Stimulated activated naive CD8-positive, alpha-beta T cell treated with anti-CD3 and anti-CD28 coated beads, Interleukin-15, Interleukin-2, amounts not matched to agents 100 U/mL and 50 U/mL, for 24 hours (primary cell): ENCODE measurements at regions not wholly inside any gene's neighbourhood (a gene's known extent, or its start where the extent isn't known, plus 50 kb on each side); places are given as distances from the start of the nearest gene placed in this dataset.

Experiments used
- ATAC-seq: fragments of 150-1000 bp; cut with Tn5 transposase; one replicate; pipeline ENCODE4 v1.10.0; 2021
- DNase-seq: peaks from one replicate; pipeline ENCODE4 v3.0.0; 2021

DNA sequence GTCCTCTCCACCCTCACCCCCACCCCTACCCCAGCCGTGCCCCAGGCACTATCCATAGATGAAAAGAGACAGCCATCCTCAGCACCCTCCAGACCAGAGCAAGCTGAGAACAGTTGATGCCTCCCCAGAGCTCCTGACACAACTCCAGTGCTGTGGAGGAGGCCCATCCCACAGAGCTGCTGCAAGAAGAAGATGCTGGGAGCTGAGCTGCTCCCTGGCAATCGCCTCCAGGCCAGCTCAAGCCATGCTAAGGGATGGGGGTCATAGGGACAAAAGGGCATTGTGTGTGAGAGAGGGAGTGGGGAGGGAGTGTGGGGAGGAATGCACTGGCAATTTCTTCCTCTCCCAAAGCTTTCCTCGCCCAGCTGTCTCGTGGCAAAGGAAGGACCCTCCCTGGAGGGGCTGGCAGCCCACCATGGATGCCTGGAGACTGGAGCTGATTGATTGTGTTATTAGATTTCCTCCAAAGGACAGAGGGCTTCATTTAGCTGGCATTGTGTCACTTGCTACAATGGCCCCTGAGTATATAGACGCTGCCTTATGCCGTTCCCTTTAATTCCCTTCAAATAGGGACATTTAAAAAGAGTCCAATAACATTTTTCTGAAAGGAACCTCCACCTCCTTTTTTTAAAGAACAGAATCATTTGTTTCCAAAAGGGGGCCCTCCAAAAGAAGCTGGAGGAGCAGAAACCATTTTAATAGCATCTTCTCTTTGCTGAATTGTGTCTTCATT lies 476.4 kb downstream of the FOXO1 start:
- ATAC-seq (no peak), DNase-seq (no peak)

DNA sequence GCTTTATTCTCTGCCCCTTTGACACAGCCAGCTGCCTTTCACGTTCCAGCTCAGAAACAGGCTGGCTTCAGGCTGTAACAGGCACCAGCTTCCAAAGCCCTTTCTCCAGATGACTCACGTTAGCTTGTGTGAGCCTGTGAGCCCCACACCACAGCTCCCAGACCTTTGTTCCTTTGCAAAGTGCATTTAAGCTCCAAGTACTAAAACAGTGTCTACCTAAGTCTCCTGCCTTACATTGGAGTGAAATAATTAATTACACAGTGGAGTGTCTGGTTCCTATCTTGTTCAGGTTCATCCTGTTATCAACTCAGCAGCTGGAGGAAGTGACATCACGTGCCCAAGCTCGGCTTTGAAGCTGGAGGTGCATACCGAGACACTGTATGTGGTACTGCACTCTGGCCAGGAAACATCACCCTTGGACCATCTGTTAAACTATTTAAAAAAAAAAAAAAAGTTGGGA lies 475.8 kb downstream of the FOXO1 start:
- DNase-seq, result peak; percentile 64
- peak; percentile 44 for ATAC-seq

DNA sequence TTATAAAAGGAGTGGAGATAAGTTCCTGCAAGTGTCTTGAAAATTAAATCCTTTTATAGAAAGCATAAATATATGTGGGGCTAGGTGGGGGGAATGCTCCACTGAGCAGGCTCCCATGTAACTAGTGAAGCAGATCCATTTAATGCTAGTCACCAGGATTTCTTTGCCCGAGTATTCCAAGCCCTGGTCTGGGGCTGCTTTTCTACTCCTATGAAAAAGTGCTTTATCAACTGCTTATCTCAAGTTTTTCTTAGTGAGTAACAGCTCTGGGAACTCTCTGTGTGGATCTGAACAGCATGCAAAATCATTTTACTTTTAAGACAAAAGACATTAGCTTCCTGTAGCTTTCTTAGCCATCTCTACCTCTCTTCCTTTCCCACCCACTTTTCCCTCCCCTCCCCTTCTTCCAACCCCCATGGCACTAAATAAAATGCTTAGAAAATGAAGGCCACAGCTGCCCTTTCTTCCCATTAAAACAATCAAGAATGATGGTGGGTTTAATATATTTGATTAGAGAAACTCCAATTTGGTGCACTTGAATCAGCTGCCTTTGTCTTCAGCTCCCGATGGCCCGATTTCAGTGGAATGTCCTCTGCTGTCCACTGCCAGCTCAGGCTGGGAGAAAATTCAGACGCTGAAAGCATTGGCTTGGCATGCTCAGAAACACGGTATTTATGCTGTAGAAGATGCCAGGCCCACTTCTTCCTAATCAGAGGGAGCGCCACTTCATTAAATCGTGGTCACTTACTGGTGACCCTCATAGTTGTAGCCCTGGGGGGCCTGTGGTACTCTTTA lies 475.1 kb downstream of the FOXO1 start:
- DNase-seq, result no peak

DNA sequence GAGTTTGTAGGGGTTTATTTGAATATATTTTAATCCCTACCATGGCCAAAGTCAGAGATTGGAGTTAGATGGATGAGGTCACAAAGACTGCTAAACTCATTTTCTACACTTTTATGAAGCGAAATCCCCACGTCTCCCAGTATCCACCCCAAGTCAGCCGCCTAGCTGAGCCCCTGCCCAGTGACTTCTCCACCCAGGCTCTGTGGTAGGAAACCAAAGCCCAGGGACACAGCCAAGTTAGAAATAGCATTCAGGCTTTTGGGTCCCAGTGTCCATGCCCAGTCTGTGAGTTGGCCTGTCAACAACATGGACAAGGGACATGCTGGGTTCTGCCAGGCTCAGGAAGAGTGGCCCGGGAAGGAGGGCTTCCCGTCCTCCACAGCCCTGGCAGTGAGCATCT lies 474.0 kb downstream of the FOXO1 start:
- ATAC-seq, result no peak
- DNase-seq, result no peak

More for the DNA sequence above, 475.1 kb downstream of the FOXO1 start:
- ATAC-seq, result no peak

DNA sequence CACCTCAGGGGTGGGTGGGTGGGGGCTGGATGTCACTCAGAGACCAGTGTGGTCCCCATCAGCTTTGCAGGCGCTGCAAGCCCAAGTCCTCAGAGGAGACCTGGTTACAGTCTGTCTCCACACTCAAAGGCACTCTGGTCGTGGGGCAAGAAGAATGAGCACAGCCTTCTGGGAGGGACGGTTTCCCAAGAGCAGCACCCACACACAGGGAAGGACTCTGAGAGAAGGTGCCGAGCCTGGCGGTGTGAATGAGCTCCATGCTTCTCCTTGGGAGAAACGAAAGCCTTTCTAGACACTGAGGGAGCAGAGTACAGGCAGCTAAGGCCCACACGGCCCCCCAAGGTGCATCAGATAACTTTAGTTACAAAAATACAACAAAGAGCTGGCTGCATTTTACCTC lies 473.6 kb downstream of the FOXO1 start:
- DNase-seq, result no peak
- ATAC-seq, result no peak

DNA sequence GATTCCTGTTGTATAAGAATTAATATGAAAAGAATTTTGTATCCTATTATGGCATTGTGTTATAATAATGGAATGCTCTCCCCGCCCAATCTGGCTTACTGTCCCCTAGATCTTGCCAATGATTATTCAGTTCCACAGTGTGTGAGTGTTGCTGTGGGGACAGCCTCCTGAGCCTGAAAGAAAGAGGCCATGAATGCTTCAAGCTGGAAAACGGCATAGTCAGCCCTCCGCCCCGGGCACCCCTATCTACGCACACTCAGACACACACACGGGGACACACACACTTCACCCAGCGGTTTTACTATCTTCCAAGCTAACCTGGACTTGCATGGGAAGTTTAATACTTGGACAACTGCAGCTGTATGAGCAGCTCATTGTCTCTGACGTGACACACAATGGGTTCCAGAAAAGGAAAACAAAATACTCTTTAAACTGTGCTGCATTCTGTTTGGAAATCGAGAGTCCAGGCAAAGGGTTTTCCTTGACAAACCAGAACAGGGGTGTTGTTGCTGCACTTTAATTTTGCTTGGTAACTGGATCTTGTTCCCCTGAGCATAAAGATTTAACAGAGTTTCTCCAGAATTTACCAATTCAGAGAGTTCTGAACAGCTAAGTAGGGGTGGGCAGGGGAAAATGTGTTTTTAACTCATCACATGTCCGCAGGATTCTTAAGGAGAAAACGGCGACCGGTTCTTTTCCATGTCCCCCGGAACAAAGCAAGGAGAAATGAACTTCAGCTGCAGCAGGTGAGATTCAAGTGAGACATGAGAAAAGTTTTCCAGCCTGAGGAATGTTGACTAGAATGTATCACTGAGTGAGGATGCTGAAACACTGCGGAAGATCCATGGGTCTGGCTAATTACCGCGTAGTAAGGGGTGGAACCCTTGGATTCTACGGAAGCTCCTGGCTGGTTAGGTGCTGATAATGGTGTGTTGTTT lies 472.9 kb downstream of the FOXO1 start:
- no peak for DNase-seq
- ATAC-seq, result no peak

DNA sequence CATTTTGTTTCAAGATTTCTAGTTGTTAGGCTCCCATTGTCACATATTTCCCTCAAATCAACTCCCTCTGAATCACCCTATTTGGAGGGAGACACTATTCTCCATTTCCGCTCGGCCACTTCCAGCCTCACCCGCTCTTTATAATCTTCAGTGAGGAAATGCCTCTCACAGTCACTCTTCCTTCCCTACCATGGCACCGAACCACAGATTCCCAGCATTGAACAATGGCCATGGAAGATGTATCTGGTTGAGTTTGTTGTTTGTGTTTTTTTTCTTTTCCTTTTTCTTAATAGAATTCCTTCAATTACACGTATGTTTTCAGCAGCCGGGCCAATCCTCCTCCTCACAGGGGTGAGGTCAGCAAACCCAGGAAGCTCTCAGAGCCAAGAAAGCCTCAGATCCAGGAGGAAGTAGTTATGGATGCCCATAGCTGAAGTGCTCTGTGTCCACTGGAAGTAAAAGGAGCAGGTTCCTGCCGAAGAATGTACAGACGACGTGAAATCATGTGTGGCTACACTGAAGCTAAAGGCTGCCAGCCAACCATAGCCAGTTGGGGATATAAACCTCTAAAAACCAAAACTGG lies 472.1 kb downstream of the FOXO1 start:
- ATAC-seq (no peak), DNase-seq (no peak)

DNA sequence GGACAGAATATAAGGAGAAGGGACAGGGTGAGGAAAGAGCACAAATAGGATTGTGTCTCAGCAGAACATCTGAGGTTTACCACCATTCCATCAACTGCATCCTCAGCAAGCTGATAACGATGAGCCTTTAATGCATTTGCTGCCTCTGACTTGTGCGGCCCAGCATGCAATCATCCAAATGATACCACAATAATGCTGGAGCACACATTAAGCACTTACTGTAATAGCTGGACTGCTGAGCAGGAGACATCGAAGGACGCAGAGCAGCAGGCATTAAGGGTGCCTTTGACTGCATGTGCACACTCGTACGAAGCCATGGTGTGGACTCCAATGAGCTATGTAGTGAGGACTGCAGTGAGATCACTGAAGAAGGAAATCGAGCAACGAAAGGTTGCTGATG lies 469.4 kb downstream of the FOXO1 start:
- DNase-seq (no peak), ATAC-seq (no peak)

DNA sequence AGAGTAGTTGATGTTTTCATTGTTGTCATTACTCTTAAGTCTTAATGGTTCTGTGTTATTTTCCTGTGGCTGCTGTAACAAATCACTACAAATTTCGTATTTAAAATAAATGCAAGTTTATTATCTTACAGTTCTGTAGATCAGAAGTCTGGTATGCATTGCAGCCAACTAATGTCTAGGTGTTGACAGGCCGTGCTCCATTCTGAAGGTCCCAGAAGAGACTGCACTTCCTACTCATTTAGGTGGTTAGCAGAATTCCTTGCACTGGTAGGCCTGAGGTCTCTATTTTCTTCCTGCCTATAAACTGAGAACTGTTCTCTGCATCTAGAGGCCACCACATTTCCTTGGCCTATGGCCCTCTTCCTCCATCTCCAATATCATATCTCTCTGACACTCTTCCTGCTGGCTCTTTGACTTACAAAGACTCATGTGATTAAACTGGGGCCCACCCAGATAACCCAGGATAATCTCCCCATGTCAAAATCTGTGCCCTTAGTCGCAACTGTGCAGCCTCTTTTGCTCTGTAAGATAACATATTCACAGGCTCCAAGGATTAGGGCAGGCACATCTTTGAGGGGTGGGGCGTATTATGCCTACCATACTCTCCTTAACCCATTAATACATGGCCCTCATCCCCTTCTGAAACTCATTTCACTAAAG lies 468.4 kb downstream of the FOXO1 start:
- DNase-seq, result no peak
- no peak for ATAC-seq

DNA sequence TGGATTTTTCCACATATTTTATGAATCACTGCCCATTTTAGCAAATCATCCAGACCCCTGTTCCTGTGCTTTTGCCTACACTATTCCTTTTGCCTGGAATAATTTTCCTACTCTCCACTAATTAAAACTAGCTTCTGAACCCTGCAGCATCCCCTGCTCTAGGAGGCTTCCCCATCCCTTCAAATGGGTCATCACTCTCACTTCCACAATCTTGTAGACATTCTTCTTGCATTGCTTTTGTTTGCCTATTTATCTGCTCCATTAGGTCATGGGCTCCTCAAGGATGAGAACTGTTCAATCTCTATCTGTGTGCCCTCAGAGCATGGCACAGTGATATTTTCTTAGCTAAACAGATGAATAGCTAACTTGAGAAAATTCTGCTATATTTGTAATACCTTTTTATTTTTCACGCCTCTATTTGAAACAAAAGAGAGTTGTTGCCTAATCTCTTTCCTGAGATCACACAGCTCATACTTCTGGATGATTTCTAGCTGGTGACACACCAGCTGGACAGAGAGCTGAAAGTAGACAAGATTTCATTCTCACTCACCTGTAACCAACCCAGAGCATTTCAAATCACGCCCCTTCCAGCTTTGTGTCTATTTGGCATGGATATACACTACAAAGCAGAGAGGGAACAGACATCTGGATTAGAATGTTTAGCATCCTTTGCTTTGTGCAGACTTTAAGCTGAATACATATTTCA lies 466.0 kb downstream of the FOXO1 start:
- DNase-seq (no peak), ATAC-seq (no peak)

DNA sequence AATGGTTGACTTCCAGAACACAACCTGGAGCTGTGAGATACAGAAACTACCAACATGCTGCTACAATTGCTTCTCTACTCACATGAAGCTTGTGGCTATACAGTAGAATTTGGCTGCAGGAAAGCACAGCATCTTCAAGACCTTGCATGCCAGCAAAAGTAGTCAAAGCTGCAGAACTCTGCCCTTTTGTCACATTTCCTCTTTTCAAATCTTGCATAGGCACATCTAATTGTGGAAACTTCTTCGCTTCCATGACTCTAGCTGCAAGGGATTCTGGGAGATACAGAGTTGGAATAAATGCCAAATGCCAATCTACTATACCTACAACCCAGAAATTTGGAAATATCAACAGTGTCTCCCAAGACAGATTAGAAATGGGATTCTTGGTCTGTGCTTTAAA lies 462.2 kb downstream of the FOXO1 start:
- no peak for ATAC-seq
- DNase-seq, result no peak

DNA sequence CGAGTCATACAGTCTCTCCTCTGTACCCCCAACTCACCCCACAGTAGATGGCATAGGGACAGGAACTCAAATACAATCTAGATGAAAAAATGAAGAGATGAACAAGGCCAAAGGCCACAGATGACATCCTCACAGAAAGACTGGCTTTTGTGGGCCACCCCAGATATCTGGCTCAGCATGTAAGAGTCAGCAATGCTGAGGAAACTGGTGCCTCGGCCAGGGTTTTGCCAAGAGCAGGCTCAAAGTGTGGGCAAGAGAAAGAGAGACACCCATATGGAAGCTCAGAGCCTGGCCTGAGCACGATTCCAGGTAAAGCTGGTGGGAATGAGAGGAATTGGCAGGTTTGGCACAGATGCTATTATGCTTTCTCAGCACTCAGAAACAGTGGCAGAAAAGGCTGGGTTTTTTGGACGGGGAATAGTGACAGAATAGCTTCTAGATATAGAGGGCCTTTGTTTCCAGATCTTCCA lies 460.6 kb downstream of the FOXO1 start:
- ATAC-seq, result no peak
- no peak for DNase-seq

DNA sequence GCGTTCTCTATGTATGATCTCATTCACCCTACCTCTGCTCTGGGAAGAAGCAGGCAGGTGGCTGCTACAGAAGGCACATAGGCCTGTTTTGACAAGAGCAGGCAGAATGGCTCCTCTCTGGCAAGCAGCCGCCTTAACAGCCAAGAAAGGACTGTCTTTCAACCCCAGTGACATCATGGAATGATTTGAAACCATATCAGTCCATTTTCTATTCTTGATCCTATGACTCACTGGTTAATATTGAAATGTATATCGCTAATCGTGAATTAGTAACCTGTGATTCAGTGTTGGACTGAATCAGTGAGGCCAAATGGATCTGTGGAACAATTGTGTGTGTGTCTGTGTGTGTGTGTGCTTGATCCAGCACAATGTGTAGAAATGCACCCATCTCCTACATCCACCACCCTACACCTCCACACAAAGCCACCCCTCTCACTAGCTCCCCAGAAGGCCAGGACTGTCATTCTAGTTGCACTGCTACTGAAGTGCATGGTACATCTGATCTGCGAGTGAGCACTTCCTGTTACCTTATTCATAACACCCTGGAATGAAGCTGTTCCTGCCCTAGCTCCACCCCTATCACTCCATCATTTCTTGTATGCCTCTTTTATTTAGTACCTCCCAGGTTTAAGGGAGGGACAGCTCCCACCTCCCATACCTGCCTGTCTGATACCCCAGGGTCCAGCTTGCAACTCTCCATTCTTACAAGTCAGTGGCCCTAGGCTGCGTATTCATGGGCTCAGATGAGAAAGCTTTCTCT lies 460.0 kb downstream of the FOXO1 start:
- peak; percentile 87 for ATAC-seq

DNA sequence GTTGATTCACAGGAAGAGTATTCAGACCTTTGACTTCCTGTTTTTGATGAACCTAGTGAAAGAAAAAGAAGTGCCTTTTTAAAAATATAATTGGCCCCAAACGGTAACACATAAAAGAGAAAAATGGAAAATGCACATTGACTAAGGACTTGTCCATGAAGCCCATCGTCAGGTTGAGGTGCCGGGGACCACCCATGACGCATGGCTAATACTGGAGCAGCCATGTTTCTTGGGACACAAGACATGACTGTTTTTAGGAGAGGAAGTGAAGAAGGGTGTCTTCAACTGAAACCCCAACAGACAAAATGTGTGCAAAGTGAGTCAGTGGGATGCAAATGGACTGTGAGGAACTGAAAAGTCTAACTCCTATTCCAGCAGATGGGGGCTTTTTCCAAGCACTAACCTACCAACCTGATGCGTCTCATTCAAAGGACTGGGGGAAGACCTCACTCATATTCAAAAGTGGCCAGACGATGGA lies 459.4 kb downstream of the FOXO1 start:
- ATAC-seq (peak; percentile 32), DNase-seq (no peak)

More for the DNA sequence above, 460.0 kb downstream of the FOXO1 start:
- DNase-seq, result peak; percentile 39

DNA sequence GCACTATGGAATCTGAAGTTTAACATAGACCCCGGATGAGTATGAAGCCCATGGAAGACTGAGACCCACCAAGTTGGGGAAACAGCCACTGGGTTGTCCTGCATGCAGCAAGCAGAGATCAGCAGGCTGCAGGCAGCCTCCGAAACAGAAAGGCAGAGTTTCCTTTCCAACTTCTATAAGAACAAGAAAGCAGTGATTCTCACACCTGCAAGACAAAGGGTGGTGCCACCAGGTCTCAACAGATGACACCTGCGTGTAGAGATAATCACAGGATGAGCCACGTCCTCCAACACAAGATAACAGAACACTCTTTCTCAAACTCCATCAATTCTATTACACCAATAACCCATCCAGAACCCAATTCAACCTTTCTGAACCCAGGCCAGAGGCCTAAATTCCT lies 457.9 kb downstream of the FOXO1 start:
- no peak for ATAC-seq
- DNase-seq, result no peak

DNA sequence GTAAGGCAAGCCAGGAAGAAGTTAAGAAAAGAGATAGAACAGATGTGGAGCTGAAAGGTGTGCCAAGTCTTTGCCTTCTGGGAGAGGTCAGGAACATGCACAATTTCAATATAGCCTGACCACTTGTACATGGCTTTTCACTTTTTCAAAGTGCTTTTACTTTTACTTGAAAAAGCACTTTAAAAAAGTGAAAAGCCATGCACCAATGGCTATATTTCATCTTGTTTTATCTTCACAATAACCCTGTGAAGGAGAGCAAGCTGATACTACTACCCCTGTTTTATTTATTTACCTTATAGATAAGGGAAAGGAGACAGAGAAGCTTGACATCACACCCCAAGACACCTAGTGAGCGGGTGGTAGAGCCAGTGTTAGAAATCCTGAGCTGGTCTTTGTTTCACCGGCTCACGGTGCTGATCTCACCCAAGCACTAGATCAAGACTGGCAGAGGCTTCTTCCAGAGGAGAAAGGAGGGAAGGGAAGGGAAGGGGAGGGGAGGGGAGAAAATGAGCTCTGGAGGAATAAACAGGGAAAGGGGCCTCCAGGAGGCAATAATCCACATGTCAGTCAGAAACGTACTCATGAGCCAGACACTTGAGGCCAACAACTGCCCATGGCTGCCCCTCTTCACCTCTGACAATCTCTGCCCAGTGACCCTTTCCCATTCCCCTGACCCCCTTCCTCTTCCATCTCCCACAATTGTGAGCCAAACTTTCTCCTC lies 455.4 kb downstream of the FOXO1 start:
- ATAC-seq (no peak), DNase-seq (no peak)

DNA sequence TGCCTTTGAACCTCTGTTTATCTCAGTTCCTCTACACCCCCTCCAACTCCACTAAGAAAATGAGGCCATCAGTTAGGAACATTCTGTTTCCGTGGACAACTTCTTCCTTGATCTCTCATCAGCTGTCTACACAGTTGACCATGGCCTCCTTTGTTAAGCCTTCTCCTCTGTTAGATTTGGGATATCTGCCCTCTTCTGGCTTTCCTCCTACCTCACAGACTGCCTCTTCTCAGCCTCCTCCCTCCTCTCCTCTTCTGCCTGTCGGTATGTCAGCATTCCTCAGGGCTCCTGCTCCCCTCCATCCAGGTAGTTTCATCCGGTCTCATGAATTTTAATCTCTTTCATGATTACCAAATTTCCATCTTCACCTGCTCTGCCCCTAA lies 454.9 kb downstream of the FOXO1 start:
- ATAC-seq (no peak), DNase-seq (no peak)

DNA sequence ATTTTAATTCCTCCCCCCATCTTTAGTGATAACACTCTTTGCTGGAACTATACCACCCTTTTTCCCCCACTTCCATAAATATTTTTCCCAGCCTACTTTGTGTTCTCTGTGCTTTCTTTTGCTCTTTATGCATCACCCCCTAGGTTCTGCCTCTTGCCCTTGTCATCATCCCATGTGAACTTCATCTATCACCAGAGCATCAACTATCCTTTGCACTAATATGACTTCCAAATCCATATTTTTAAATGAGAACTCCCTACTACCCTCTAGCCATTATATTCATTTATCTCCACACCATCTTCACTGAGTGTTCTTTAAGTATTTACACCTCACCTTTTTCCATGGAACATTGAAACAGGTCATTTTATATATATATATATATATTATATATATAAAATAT lies 452.7 kb downstream of the FOXO1 start:
- DNase-seq (no peak), ATAC-seq (no peak)

DNA sequence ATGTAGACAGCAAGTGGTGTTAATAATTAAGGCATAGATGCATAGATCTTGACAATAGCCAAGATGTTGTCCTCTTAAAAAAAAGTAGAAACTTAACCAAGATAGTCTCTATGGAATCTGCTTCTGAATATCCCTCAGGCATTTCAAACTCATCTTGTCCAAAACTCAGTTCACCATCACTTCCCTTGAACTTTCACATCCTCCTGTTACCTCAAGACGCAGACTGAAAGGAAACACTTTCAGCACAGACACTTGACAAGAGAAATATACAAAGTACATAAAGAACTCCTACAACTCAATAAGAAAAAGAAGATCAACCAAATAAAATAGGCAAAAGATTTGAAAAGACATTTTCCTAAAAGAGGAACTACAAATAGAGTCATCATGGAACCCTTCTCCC lies 451.1 kb downstream of the FOXO1 start:
- no peak for DNase-seq
- ATAC-seq, result no peak
